GM19238 (cell line): ENCODE measurements at regions not wholly inside any gene's neighbourhood (a gene's known extent, or its start where the extent isn't known, plus 50 kb on each side); places are given as distances from the start of the nearest gene placed in this dataset.

Experiments used
- DNase-seq: peaks from one replicate; pipeline ENCODE4 v3.0.0; 2011; ENCODE audit warnings: low spot score; ENCODE audit not compliant: insufficient read length

DNA sequence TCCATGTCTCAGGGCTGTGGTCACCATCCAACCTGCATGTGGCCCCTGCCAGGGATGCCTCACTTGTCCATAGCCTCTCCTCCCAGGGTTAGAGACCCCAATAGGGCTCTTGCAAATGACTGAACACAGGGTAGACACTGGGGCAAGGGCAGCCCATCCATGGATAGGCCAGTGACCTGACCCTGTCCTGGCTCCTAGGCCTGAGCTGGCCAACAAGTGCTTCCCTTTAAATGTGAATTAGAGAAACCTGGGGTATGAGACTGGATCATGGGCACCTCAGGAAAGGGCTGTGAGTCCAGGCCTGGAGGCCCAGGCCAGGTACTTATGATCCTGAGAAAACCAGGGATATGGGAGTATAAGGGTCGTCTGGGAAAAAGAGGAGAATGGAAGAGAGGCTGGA lies 64.5 kb downstream of the COPS8 start:
- DNase-seq = no peak

DNA sequence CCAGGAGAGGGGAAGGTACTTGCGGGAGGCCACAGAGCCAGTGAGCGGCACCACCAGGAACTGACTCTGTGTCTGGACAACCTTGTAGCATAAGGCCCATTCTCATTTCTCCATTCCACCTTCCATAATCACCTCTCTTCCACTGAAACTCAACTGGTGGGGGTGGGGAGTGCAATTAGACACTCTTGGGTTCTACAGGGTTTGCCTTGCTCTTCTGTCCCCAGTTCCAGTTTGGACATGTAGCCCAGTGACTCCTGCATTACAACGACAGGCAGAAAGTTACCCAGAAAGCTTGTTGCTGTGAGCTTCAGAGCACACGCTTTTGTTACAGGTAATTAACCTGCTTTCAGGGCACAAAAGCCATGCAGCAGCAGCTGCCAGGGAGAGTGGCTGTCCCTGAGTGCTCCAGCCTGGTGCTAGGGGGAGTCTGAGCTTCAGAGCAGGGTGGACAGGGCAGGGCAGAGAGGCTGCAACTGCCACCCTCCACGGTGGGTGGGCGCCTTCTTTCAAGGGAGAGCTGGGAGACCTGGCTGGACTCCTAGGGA lies 65.2 kb downstream of the COPS8 start:
- no peak for DNase-seq

DNA sequence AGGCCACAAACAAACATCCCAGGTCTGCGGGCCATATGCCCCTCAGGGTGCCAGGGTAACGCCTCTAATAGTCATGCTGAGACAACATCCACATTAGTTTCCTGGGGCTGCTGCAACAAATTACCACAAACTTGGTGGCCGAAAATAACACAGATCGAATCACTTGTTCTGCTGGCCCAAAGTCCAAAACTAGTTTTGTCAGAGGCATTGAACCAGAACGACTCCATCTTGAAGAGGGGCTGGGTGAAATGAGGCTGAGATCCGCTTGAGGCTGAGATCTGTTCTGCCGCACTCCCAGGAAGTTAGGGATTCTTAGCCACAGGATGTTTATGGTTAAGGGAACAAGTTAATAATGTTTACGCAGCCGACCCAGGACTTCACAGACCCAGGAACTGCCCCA lies 66.7 kb downstream of the COPS8 start:
- DNase-seq = no peak

DNA sequence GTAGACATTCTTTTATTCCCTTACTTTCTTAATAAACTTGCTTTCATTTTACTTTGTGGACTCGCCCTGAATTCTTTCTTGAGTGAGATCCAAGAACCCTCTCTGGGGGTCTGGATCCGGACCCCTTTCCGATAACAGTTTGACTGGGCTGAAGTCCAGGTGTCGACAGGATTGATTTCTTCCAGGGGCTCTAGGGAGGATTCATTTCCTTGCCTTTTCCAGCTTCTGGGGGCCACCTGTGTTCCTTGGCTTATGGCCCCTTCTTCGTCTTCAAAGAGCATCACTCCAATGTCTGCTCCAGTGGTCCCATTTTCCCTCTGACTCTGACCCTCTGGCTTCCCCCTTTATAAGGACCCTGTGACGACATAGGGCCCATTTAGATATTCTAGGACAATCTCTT lies 67.5 kb downstream of the COPS8 start:
- no peak for DNase-seq

DNA sequence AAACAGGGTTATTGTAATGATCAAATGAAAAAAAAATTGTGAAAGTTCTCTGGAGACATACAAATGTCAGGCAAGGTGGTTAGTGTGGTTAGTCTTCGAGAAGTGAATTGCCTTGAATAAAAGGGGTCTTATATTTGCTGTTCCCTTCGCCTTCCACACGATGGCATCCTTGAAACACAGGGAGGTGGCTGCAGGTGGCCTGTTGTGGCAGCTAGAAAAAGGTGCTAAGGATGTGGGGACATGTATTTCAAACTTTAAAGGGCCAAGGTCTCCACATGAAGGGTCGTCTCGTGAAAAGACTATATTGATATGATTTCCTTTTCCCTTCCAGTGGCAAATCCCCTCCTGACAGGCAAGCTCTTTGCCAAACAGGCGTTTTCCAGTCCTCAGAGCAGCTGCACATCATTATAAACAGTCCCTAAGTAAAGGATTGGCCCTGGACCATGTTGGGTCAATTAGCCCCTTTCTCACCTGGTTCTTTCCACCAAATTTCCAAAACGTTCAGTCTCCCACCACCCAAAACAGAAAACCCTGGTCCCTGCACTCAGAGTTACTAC lies 68.5 kb downstream of the COPS8 start:
- peak; percentile 28 for DNase-seq

DNA sequence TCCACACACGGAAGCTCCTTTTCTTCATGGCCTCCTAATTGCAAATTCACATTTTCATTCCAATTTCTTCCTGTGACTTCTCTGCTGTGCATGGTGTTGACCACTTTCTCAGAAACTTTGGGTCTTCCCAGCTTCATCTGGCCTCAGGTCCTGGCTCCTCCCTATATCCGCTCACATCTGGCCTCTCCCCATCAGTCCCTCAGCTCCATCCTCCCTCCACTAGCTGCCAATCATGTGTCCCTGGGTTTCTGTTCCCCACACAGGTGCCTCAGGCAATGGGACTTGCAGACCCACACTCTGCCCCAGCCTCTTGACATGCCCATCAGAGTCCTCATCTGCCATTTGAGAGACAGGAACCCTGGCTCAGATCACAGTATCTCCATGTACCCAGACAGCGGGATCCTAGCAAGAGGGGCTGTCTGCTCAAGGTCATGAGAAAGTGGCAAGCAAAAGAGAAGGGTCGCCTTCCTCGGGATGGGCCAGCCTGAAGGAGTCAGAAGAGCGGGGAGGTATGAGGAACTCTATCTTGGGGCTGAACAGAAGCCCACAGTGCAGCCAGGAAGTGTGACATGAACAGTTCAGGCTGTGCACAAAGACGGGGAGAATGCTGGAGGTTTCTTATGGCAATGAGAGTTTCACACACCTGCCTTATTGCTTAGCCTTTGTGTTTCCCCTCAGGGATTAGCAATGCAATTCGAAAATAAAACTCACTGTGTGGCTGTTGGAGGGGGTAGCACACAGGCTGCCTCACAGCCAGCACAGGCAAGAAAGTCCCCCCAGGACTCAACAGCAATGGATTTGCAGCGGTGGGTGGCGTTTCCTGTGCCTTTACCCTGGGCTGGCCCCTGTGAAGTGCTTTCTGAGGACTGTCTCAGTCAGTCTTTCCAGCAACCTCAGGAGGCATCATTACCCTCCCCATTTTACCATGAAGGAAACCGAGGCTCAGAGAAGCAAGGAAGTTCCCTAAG lies 69.5 kb downstream of the COPS8 start:
- DNase-seq = no peak

DNA sequence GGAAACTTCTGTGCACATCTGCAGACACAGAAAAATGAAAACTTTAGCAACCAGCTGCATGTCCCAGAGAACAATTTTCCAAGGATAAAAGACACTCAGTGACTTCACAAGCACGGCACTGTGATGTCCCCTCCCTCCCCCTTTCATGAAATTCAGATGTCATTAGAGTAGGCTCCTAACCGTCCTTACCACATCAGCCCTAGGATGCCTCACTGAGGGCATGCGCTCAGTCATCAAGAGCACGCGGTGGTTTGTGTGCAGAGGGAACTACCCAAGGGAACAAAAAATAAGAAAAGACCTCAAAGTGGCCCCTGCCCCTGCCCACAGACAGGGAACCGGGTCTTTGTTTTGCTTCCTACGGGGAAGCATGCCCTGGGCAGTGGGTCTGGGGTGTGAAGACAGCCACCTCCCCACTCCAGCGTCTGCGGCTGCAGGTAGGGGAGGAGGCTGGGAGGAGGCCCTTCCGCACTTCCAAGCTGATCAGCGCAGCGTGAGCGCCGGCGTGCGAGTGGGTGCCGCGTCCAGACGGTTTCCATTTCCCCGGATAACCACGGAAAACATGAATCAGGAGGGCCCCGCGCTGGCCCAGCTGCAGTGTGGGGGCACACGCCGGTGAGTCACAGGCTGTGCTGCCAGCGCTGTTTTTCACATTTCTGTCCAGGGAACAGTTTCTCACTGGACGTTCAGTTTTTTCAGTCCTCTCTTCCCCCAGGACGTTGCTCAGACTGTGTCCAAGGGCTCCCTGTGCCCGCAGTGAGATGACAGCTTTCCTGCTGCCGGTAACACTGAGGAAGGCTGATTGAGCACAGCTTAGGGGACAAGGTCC lies 70.6 kb downstream of the COPS8 start:
- no peak for DNase-seq

DNA sequence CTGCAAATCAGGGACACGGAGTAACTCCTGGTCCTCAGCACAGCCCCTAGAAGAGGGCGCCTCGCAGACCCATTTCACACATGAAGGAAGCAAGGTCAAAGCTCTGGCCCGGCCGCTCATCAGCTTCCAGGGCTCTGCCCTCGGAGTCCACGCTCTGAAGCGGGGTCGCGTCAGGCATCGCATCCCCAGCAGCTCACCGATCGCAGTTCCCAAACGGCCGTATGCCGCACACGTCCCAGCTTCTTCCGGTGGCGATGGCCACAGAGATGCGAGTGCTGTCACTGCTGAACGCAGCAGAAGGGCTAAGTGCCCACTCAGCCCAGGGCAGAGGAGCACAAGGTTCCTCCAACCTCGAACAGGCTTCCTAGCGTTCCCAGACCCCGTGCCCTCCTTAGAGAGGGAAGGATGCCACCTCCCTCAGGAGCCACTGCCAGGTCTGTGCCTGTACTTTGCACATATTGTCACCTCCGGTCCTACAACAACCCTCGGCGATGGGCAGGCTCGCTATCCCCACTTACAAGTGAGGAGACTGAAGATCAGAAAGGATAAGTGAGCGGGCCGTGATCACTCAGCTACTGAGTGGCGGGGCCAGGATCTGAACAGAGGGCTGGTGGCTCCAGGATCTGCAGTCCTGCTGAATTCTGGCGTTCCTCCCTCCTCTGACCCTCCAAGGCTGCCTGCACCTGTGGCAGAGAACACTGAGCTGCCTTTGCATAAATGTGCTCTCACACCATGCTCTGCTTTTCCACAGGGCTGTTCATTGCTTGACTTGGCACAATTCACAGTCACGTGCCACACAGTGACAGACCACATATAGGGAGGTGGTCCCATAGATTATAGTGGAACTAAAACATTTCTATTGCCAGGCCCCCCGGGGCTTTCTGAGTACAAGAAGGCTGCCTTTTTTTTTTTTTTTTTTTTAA lies 71.4 kb downstream of the COPS8 start:
- DNase-seq = no peak

DNA sequence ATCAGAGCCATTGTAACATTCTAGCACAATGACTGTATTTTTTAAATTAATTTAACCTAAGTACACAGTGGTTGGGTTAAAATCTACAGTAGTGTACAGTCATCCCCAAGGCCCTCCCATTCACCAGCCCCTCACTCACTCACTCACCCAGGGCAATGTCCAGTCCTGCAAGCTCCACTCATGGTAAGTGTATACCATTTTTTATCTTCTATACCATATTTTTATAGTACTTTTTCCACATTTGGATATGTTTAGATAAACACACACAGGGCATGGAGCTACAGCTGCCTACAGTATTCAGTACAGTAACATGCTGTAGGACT lies 72.1 kb downstream of the COPS8 start:
- no peak for DNase-seq

DNA sequence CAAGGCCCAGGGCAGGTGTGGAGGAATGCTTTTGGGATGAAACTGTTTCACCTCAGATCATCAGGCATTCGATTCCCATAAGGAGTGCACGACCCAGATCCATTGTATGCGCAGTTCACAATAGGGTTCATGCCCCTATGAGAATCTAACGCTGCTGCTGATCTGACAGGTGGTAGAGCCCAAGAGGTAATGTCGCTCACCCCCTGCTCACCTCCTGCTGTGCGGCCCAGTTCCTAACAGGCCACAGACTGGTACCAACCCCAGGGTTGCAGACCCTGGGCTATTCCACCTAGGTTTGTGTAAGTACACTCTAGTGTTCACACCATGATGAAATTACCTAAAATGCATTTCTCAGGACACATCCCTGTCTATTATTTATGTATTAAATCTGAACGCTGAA lies 72.5 kb downstream of the COPS8 start:
- DNase-seq = no peak

DNA sequence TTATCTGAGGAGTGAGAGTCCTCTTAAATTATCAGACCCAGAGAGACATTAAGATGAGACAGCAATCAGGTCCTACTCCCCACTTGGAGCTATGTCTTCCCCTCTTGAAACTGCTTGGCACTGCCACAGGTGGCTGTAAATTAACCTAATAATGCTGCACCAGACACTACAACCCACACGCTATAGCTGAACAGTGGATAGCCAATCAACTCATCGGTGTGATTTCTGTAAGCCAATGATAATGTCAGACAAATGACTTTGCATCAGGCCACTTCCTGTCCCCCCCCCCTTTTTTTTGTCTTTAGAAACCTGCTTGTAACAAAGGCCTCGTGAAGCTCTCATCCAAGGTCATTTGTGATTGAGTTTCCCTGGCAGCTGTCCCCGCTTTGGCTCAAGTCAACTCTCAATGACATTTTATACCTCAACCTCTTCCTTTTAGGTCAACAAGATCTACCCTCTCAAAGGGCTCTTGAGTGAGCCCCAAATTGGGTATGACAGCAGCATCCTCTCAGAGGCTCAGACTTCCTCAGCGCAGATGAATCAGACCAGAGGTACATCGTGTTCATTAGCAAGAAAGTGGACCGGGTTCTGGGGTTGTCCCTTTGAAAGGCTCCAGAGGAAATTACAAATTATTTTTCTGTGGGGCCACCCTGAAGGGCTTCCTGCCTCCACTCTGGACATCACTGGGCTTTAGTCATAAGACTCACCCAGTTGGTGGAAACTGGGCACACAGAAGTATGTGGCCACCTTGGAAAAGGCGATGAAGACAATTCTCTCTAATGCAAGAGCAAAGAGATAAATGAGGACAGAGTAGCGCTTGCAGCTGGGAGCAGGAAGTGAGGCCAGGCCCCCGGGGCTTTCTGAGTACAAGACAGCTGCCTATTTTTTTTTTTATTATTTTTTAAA lies 73.6 kb downstream of the COPS8 start:
- no peak for DNase-seq

DNA sequence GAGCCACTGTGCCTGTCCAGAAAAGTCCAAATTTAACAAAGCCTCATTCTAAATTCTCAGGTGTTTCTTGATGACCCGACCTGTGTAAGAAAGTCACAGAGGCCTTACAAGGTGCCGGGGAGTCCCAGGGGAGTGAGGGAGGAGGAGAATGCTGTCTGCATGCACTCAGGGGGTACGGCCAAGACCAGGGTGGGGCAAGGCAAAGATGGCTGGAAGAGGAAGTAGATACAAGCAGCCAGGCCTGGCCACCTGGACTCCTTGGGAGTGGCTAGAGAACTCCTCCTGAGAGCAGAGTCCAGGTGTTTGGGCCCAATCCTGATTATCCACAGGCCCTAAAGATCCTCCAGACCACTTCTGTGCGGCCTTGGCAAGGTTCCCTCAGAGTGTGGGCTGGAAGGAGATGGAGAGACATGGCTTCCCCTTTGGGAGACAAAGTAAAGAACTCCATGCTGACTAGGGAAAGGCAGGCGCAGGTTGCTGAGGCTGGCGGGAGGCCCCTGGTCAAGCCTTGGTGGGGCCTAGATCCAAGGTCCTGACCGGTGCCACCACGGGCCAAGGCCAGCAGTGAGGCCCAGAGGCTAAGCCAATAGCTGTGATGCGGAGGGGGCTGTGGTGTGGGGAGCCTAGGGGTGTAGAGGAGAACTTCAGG lies 74.7 kb downstream of the COPS8 start:
- DNase-seq = no peak

DNA sequence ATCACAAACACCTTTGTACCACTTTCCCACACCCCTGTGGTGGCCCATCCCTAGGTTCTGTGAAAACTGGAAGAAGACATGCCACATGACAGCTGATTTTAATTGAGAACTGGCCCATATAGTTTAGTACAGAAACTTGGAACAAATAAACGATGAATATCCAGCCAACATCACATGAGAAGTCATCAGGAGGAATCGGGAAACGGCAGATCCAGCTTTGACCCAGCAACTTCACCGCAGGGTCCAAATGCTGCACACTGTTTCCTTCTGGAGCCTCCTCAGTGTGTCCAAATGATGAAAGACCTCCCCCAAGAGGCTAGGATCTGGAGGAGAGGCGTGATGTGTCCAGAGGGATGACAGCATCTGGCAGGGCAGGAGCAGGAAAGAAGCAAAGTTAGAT lies 75.5 kb downstream of the COPS8 start:
- DNase-seq = no peak

DNA sequence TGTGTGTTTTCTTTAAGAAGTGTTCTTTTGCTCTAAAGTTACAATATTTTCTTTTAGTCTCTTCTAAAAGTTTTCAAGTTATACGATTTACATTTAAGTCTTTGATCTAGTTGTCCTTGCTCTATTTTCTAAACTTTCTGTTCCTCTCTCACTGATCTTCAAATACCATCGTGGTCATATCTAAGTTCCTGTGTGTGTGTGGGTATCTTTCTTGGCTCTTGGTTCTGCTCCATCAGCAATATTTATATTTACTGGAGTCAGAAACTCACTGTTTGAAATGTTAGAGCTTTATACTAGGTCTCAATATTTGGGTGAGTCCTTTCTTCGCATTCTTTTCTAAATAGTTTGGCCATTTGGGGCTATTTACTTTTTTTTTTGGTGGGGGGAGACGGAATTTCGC lies 77.3 kb downstream of the COPS8 start:
- no peak for DNase-seq

DNA sequence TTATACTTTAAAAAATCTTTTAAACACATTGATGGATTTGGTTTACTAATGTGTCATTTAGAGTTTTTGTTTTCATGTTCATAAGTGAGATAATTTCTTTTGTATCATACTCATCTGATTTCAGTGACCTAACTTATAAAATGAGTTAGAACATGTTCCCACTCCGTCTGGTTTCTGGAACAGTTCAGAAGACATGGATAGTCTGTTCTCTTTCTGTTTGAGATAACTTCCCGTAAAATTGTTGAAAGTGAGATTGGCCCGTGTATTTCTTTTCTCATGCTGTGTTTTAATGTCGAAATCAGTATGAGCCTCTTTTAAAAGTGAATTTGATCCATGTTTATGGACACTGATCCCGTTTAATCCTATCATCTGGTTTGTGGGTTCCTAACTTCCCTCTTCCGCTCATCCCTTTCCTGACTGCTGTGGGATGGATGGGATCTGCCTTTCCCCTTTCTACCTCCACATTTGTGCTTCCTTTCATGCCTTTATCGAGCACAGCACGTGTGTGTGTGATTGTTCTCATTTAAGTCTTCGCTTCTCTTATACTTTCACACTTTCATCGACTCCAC lies 78.9 kb downstream of the COPS8 start:
- no peak for DNase-seq

DNA sequence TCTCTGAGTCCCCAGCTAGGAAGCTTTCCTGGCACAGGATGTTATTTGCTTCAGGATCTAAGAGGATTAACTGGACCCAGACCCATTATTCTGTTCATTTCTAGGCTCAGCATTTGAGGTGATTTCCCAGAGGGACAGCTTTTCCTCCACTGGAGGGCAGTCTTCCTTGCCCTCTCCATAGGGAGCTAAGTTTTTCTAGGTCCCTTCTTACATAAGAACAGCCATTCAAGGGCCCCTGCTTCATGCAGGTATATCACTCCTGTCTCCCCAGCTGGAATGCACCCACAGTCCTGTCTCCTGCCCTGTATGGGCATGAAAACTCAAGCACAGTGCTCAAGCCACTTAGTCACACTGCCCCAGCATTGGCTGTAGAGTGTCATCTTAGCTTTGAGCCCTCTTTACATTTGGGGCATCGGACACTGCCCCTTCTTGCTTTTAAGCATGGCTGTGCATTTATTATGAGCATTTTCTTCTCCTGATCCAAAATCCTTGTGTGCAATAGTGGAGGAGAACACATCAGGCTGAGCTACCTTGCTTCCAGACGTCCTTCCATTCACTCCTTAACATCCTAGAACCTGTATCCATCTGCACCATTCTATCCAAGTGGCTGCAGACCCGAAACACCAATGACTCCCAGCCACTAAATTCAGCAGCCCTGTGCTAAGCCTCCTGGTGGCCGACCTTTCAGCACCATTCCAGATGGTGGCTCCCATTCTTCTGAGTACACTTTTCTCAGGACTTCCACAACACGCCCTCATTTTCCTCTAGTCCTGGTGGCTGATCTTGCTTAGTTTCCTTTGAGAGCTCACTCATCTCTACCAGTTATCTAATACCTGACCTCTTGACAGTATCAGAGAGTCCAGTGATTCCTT lies 80.0 kb downstream of the COPS8 start:
- no peak for DNase-seq

DNA sequence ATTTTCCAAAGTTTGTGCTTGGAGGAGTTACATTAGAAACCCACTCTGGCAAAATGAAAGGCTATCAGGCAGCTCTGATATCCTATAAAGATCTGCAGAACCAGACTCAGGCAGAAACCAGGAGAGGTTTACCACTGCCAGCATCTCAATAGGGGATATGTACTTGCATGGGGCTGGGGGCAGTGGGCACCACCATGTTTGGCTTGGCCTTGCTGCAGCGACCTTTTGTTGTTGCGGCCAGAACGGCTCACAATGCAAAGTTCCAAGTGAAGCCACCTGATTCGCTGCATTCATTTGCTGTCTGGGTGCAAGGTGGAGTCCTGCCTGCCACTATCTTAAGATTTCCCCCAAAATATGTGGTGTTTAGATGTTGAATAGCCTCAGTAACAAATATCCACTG lies 81.3 kb downstream of the COPS8 start:
- DNase-seq = no peak

DNA sequence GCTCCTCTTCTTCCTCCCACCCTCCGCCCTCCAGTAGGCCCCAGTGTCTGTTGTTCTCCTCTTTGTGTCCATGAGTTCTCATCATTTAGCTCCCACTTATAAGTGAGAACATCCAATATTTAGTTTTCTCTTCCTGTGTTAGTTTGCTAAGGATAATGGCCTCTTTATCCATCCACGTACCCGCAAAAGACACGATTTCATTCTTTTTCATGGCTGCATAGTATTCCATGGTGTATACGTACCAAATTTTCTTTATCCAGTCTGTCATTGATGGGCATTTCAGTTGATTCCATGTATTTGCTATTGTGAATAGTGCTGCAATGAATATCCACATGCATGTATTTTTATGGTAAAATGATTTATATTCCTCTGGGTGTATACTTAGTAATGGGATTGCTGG lies 82.2 kb downstream of the COPS8 start:
- no peak for DNase-seq
